Ectodermal cell (in vitro differentiated cells): ENCODE measurements at regions not wholly inside any gene's neighbourhood (a gene's known extent, or its start where the extent isn't known, plus 50 kb on each side); places are given as distances from the start of the nearest gene placed in this dataset.

Source experiments
- H3K27ac ChIP-seq: 2 replicates; pipeline ENCODE4 v1.7.0; 2013; ENCODE audit warnings: mild to moderate bottlenecking, low read depth, low read length; ENCODE audit not compliant: insufficient read depth, poor library complexity, severe bottlenecking
- H3K27me3 ChIP-seq: 2 replicates; pipeline ENCODE4 v1.7.0; 2013; ENCODE audit warnings: mild to moderate bottlenecking, low read length; ENCODE audit not compliant: insufficient read depth, control insufficient read depth, poor library complexity, severe bottlenecking
- H3K36me3 ChIP-seq: one replicate; pipeline ENCODE4 v1.7.0; 2013; ENCODE audit warnings: low read length; ENCODE audit not compliant: control insufficient read depth, insufficient read depth
- H3K4me1 ChIP-seq: one replicate; pipeline ENCODE4 v1.7.0; 2013; ENCODE audit warnings: low read length; ENCODE audit not compliant: control insufficient read depth, insufficient read depth
- H3K4me3 ChIP-seq: 2 replicates; pipeline ENCODE4 v1.7.0; 2013; ENCODE audit warnings: low read depth, low read length, control low read depth; ENCODE audit not compliant: insufficient read depth
- H3K9me3 ChIP-seq: 2 replicates; pipeline ENCODE4 v1.7.0; 2013; ENCODE audit warnings: mild to moderate bottlenecking, low read length, moderate library complexity; ENCODE audit not compliant: control insufficient read depth
- WGBS, 2 experiments: methylation state at CpG; one replicate each; pipeline ENCODE4 v1.1.7; 2013; ENCODE audit warnings: missing lambda C conversion rate in 2 of 2; 5-methylcytosine and 5-hydroxymethylcytosine counted together

- Histone ChIP-seq H3K4me1 (no peaks in the 10 kb centered on the region), H3K36me3 (no peaks in the 10 kb centered on the region), H3K4me3 (no peak overlapping the region), H3K27ac (no peak overlapping the region), H3K9me3 (no peaks in the 10 kb centered on the region), H3K27me3 (no peaks in the 10 kb centered on the region)
- WGBS, 2 experiments: 85 to 91% methylated on average over 1 to 3 of the region's 3 CpGs
Observed at GRCh38 chr6:9492790-9493189, 922.1 kb downstream of the TFAP2A start.

GRCh38 chr6:9487128-9487527, 927.7 kb downstream of the TFAP2A start:
- 98% methylated on average over 3 of the region's 3 CpGs for WGBS, 2 experiments
- H3K27me3 ChIP-seq: no peaks in the 10 kb centered on the region

GRCh38 chr6:9485992-9486391, 928.9 kb downstream of the TFAP2A start:
- Histone ChIP-seq H3K4me1 (no peaks in the 10 kb centered on the region), H3K36me3 (no peaks in the 10 kb centered on the region), H3K27ac (no peak overlapping the region), H3K4me3 (no peak overlapping the region), H3K27me3 (no peaks in the 10 kb centered on the region), H3K9me3 (no peaks in the 10 kb centered on the region)
- 86 to 97% methylated on average over 4 of the region's 4 CpGs for WGBS, 2 experiments

More at GRCh38 chr6:9487128-9487527, 927.7 kb downstream of the TFAP2A start:
- no peak overlapping the region for H3K4me3 ChIP-seq
- H3K9me3 ChIP-seq: no peaks in the 10 kb centered on the region
- H3K27ac ChIP-seq: no peak overlapping the region
- no peaks in the 10 kb centered on the region for H3K4me1 ChIP-seq
- H3K36me3 ChIP-seq: no peaks in the 10 kb centered on the region

DNA sequence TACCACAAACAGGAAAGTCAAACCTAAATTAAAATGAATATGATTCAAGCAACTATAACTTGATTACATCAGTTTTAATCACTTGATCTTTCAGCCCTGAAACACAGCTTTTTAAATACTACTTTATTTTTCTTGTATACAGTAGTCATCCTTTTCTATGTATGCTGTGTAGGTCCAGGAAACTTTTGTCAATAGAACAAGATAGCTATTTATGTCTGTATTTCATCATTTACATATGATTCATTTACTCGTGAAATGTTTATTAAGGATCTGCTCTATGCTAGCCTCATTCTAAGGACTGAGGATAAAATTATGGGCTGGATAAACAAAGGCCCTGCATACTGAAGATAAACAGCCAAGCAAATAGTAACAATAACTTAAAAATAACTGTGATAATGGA, 930.2 kb downstream of the TFAP2A start:
- Histone ChIP-seq H3K27ac (no peak overlapping the region), H3K36me3 (no peaks in the 10 kb centered on the region), H3K27me3 (no peaks in the 10 kb centered on the region), H3K9me3 (no peaks in the 10 kb centered on the region), H3K4me3 (no peak overlapping the region), H3K4me1 (no peaks in the 10 kb centered on the region)
- WGBS, 2 experiments: 100% methylated on average over 1 of the region's 1 CpG; no CpG with 5 or more reads in 1 of the 2 experiments

- Histone ChIP-seq H3K9me3 (no peaks in the 10 kb centered on the region), H3K4me1 (no peaks in the 10 kb centered on the region), H3K36me3 (no peaks in the 10 kb centered on the region), H3K27ac (no peak overlapping the region), H3K4me3 (no peak overlapping the region), H3K27me3 (no peaks in the 10 kb centered on the region)
- 91 to 95% methylated on average over 3 of the region's 3 CpGs for WGBS, 2 experiments
Observed at GRCh38 chr6:9484091-9484490, 930.8 kb downstream of the TFAP2A start.

DNA sequence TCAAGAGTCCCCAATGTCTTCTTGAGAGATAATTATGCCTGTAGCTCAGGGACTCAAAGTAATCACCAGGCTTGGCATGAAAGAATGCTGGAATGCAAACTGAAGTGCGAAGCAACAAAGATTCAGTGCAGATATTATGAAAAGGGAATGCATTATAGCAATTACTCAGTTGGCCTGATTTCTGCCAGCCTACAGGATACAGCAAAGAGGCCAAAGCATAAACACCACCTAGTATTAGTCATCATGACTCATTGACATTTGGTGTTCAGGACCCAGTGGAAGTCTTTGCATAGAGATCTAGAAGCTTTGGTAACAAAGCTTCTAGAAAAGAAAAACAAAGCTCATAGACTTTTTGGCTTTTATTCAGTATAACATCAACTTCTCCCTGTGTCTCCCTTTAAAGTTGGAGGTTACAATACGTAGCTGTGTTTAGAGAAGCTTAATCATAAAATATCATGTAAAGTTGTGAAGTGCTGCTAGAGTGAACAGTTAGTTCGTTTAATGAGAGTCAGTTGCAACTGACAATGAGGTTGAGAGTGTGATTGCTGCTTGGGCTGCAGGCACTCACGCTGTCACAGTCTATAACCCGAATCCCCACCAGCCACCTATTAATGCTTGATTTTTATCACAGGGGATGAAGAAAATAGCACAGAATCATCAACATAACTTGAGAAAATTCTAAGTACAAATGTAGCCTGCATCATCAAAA, 932.7 kb downstream of the TFAP2A start:
- Histone ChIP-seq H3K9me3 (no peaks in the 10 kb centered on the region), H3K36me3 (no peaks in the 10 kb centered on the region), H3K4me1 (no peaks in the 10 kb centered on the region), H3K27ac (no peak overlapping the region), H3K4me3 (no peak overlapping the region), H3K27me3 (no peaks in the 10 kb centered on the region)
- whole genome bisulfite sequencing, 2 experiments: 86 to 93% methylated on average over 5 of the region's 5 CpGs

DNA sequence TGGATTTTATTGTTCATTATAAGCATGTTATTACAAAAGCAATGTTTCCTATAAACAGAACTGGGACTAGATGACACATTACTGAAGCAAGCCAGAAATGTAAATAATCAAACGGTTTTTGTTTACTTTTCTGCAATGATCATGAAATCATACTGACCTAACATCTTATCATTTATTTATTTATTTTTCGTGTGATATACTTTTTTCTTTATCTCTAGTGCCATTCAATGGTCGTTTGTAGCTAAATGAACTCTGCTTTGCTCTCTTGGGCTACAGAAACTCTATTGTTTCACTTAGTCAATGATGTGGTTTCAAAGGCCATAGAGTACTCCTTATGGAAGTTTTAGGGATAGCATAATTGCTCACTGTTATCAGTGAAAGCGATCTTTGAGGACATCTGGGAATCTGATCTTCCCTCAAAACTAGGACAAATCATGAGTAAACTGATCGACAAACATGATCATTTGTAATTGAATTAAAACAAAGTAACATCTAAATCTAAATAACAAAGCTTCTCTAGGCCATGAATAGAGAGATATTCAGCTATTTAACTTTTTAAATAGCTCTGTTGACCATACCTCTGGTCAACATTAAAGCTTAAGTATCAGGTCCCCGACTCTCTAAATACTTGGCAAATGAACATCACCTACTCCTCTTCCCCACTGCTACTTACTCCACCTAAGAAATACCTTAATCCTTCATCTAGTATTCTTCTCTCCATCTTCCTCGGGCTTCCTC, 933.4 kb downstream of the TFAP2A start:
- Histone ChIP-seq H3K4me1 (no peaks in the 10 kb centered on the region), H3K4me3 (no peak overlapping the region), H3K27me3 (no peaks in the 10 kb centered on the region), H3K36me3 (no peaks in the 10 kb centered on the region), H3K9me3 (no peaks in the 10 kb centered on the region), H3K27ac (no peak overlapping the region)
- 75 to 87% methylated on average over 5 to 7 of the region's 7 CpGs for WGBS, 2 experiments

- 90 to 92% methylated on average over 2 to 3 of the region's 3 CpGs for WGBS, 2 experiments
- Histone ChIP-seq H3K27ac (no peak overlapping the region), H3K9me3 (no peaks in the 10 kb centered on the region), H3K4me3 (no peak overlapping the region), H3K36me3 (no peaks in the 10 kb centered on the region), H3K4me1 (no peaks in the 10 kb centered on the region), H3K27me3 (no peaks in the 10 kb centered on the region)
Observed at GRCh38 chr6:9468277-9468676, 946.6 kb downstream of the TFAP2A start.

DNA sequence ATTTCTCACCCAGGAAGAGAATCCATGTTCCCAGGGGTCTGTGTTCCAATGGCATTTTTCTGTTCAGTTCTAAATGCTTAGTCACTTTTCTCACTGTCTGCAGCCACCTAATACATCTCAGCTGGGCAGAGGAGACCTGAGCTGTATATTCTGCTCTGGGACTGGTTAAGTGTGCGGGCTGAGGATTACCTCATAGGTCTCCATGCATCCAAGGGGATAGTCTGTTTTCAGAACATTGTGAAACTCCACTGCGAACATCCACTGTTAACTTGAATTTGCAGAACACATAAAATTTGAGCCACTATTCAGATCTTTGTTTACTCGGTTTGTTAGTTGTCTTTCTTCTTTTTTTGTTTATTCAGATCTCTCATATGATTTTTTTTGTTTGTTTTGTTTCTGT, 947.1 kb downstream of the TFAP2A start:
- no peaks in the 10 kb centered on the region for H3K9me3 ChIP-seq
- no peaks in the 10 kb centered on the region for H3K27me3 ChIP-seq
- no peaks in the 10 kb centered on the region for H3K4me1 ChIP-seq
- WGBS, 2 experiments: 90 to 99% methylated on average over 2 of the region's 3 CpGs
- no peak overlapping the region for H3K4me3 ChIP-seq
- H3K27ac ChIP-seq: no peak overlapping the region
- H3K36me3 ChIP-seq: no peaks in the 10 kb centered on the region

DNA sequence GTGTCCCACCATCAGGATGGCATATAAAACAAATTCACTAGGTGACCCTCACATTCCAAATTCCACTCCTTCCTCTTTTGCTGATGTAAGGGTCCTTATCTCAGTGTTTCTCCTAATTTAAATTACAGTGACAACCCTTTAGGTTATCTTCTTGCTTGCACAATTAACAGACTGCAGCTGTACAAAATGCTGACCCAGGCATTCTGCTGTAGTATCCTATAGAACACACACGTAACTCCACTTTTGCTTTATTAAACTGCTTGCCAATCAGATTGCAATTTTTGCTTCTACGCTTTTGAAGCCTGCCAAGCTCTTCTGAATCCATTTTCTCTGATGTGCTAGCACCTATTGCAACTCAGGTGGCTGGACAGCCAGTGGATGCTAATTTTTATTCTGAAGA, 950.3 kb downstream of the TFAP2A start:
- H3K27me3 ChIP-seq: no peaks in the 10 kb centered on the region
- H3K4me1 ChIP-seq: no peaks in the 10 kb centered on the region
- H3K4me3 ChIP-seq: no peak overlapping the region
- 89 to 93% methylated on average over 2 of the region's 2 CpGs for WGBS, 2 experiments
- no peaks in the 10 kb centered on the region for H3K9me3 ChIP-seq
- H3K36me3 ChIP-seq: no peaks in the 10 kb centered on the region
- H3K27ac ChIP-seq: no peak overlapping the region
